SK-N-SH (cell line): ENCODE measurements at regions not wholly inside any gene's neighbourhood (a gene's known extent, or its start where the extent isn't known, plus 50 kb on each side); places are given as distances from the start of the nearest gene placed in this dataset.

Source experiments
- CTCF ChIA-PET: fragments of 300-600, 350-600 bp; formaldehyde crosslinking; extraction: SDS; loops from one replicate; lab custom pipeline; 2021; lab: Yijun Ruan, JAX
- POLR2A ChIA-PET: fragments of 350-600 bp; sonication (Branson Sonifier 250); formaldehyde crosslinking; extraction: SDS; loops from one replicate; lab custom pipeline; 2020; ENCODE audit warnings: antibody characterized with exemption, inconsistent platforms; lab: Yijun Ruan, JAX
- DNase-seq: peaks from one replicate; pipeline ENCODE4 v3.0.0; 2012
- H2AFZ ChIP-seq: fragments of 200-600 bp; sonication (generic); 2 replicates; pipeline ENCODE4 v1.8.1; 2016; ENCODE audit warnings: antibody characterized with exemption, mild to moderate bottlenecking, low read depth
- H3F3A ChIP-seq: fragments of 200-600 bp; sonication (generic); replicated peaks from 2 replicates; pipeline ENCODE3; 2016; ENCODE audit warnings: antibody characterized with exemption, mild to moderate bottlenecking; ENCODE audit not compliant: insufficient read depth
- H3K27ac ChIP-seq, 2 experiments: fragments of 200-500 bp in 1 of 2; fragments of 200-600 bp in 1 of 2; sonication (Bioruptor generic) in 1 of 2; sonication (generic), shearing (Covaris generic) in 1 of 2; 2 replicates each; pipeline versions ENCODE4 v1.5.1 to v1.6.1; 2014 to 2016; ENCODE audit warnings: low read depth in 2 of 2, inconsistent platforms in 1 of 2, low read length in 1 of 2, mild to moderate bottlenecking in 1 of 2, mixed read lengths in 1 of 2
- H3K27me3 ChIP-seq: fragments of 200-600 bp; sonication (generic), shearing (Covaris generic); 2 replicates; pipeline ENCODE4 v1.6.1; 2016; ENCODE audit warnings: mixed run types; ENCODE audit not compliant: insufficient read depth
- H3K36me3 ChIP-seq, 2 experiments: fragments of 200-500 bp in 1 of 2; fragments of 200-600 bp in 1 of 2; sonication (Bioruptor generic) in 1 of 2; sonication (generic) in 1 of 2; replicated peaks in 1 of 2; 2 replicates each; pipeline versions ENCODE3 to v1.5.1; 2014 to 2016; ENCODE audit warnings: low read length in 1 of 2, mild to moderate bottlenecking in 1 of 2; ENCODE audit not compliant: insufficient read depth in 2 of 2, control insufficient read depth in 1 of 2
- H3K4me1 ChIP-seq, 2 experiments: fragments of 200-500 bp in 1 of 2; fragments of 200-600 bp in 1 of 2; sonication (Bioruptor generic) in 1 of 2; sonication (generic), shearing (Covaris generic) in 1 of 2; 2 replicates each; pipeline versions ENCODE4 v1.5.1 to v1.6.1; 2014 to 2016; ENCODE audit warnings: low read depth in 1 of 2, low read length in 1 of 2, mixed run types in 1 of 2; ENCODE audit not compliant: insufficient read depth in 2 of 2, control insufficient read depth in 1 of 2
- H3K4me2 ChIP-seq: fragments of 200-600 bp; sonication (generic), shearing (Covaris generic); 2 replicates; pipeline ENCODE4 v1.6.1; 2017; ENCODE audit warnings: mixed run types
- H3K4me3 ChIP-seq, 2 experiments: fragments of 200-500 bp in 1 of 2; fragments of 200-600 bp in 1 of 2; sonication (Bioruptor generic) in 1 of 2; sonication (generic), shearing (Covaris generic) in 1 of 2; 2 replicates each; pipeline versions ENCODE4 v1.5.1 to v1.8.1; 2014 to 2016; ENCODE audit warnings: low read depth in 2 of 2, inconsistent platforms in 1 of 2, low read length in 1 of 2, mild to moderate bottlenecking in 1 of 2, mixed read lengths in 1 of 2, moderate library complexity in 1 of 2
- H3K79me2 ChIP-seq: fragments of 200-600 bp; sonication (generic); 2 replicates; pipeline ENCODE4 v1.8.1; 2017; ENCODE audit warnings: mild to moderate bottlenecking; ENCODE audit not compliant: insufficient read depth
- H3K9ac ChIP-seq: fragments of 200-600 bp; sonication (generic); 2 replicates; pipeline ENCODE4 v1.6.1; 2017; ENCODE audit warnings: mixed run types
- H3K9me2 ChIP-seq: fragments of 200-600 bp; sonication (generic); 2 replicates; pipeline ENCODE4 v1.6.1; 2017; ENCODE audit warnings: mixed run types
- H3K9me3 ChIP-seq: fragments of 200-600 bp; sonication (generic); 2 replicates; pipeline ENCODE4 v1.6.1; 2017; ENCODE audit warnings: mixed run types, mild to moderate bottlenecking, moderate library complexity
- H4K20me1 ChIP-seq: fragments of 200-600 bp; sonication (generic); 2 replicates; pipeline ENCODE4 v1.6.1; 2017; ENCODE audit warnings: mild to moderate bottlenecking, mixed run types; ENCODE audit not compliant: insufficient read depth
- CHD2 ChIP-seq: fragments of 150-350 bp; IDR thresholded peaks from 2 replicates; pipeline ENCODE4 v1.6.1; 2018; ENCODE audit warnings: low read length; ENCODE audit not compliant: partially characterized antibody
- EP300 ChIP-seq, 2 experiments: IDR thresholded peaks; 2 replicates each; pipeline versions ENCODE4 v1.4.0 to v1.6.1; 2012; ENCODE audit warnings: borderline replicate concordance in 1 of 2, low read depth in 1 of 2, low read length in 1 of 2
- EZH2phosphoT487 ChIP-seq: fragments of 200-600 bp; sonication (generic); IDR thresholded peaks from 2 replicates; pipeline ENCODE4 v1.6.1; 2017; ENCODE audit warnings: low read depth, mixed run types, mild to moderate bottlenecking, antibody characterized with exemption, moderate library complexity, borderline replicate concordance
- FOSL2 ChIP-seq: IDR thresholded peaks from 2 replicates; pipeline ENCODE4 v1.4.0; 2012; ENCODE audit warnings: low read depth, mild to moderate bottlenecking, moderate library complexity, borderline replicate concordance
- FOXJ3 ChIP-seq: sonication (generic); formaldehyde crosslinking; IDR thresholded peaks from 2 replicates; pipeline ENCODE4 v1.5.1; 2020; ENCODE audit warnings: mild to moderate bottlenecking, missing genetic modification reagents
- GATA2 ChIP-seq: sonication (generic); formaldehyde crosslinking; IDR thresholded peaks from 2 replicates; pipeline ENCODE4 v1.5.0; 2020; ENCODE audit warnings: mild to moderate bottlenecking, missing genetic modification reagents
- IRF3 ChIP-seq: fragments of 150-350 bp; IDR thresholded peaks from 2 replicates; pipeline ENCODE4 v1.6.1; 2016; ENCODE audit warnings: mild to moderate bottlenecking, low read depth, low read length
- MAX ChIP-seq: IDR thresholded peaks from 2 replicates; pipeline ENCODE4 v1.4.0; 2012; ENCODE audit warnings: low read depth
- MEF2A ChIP-seq: IDR thresholded peaks from 2 replicates; pipeline ENCODE4 v1.4.0; 2012; ENCODE audit warnings: low read depth, borderline replicate concordance
- NFIC ChIP-seq: IDR thresholded peaks from 2 replicates; pipeline ENCODE4 v1.4.0; 2012; ENCODE audit warnings: borderline replicate concordance
- NRF1 ChIP-seq: IDR thresholded peaks from 2 replicates; pipeline ENCODE4 v1.6.1; 2012; ENCODE audit warnings: low read depth, mild to moderate bottlenecking, low read length
- PBX3 ChIP-seq: IDR thresholded peaks from 2 replicates; pipeline ENCODE4; 2012
- POLR2AphosphoS5 ChIP-seq: IDR thresholded peaks from 2 replicates; pipeline ENCODE4 v1.6.1; 2012; ENCODE audit warnings: low read depth, low read length
- RAD21 ChIP-seq: IDR thresholded peaks from 2 replicates; pipeline ENCODE4 v1.6.1; 2012; ENCODE audit warnings: mild to moderate bottlenecking, low read length
- SIN3A ChIP-seq: IDR thresholded peaks from 2 replicates; pipeline ENCODE4 v1.6.1; 2012; ENCODE audit warnings: low read depth, mild to moderate bottlenecking, low read length, moderate library complexity, borderline replicate concordance
- TAF1 ChIP-seq: IDR thresholded peaks from 2 replicates; pipeline ENCODE4 v1.6.1; 2012; ENCODE audit warnings: low read depth, mild to moderate bottlenecking, low read length, moderate library complexity, borderline replicate concordance
- TCF12 ChIP-seq: IDR thresholded peaks from 2 replicates; pipeline ENCODE4 v1.4.0; 2012
- TEAD4 ChIP-seq: IDR thresholded peaks from 2 replicates; pipeline ENCODE4 v1.4.0; 2012; ENCODE audit warnings: mild to moderate bottlenecking, borderline replicate concordance; ENCODE audit not compliant: insufficient read depth
- USF1 ChIP-seq: IDR thresholded peaks from 2 replicates; pipeline ENCODE4 v1.4.0; 2012; ENCODE audit warnings: low read depth, borderline replicate concordance
- YY1 ChIP-seq: IDR thresholded peaks from 2 replicates; pipeline ENCODE4 v1.4.0; 2012; ENCODE audit warnings: low read depth, mild to moderate bottlenecking
- WGBS: methylation state at CpG from one replicate; pipeline ENCODE4 v1.1.6; 2017; ENCODE audit warnings: low lambda C conversion rate; 5-methylcytosine and 5-hydroxymethylcytosine counted together

- Histone ChIP-seq H2AFZ (no peak overlapping the region), H4K20me1 (no peaks in the 10 kb centered on the region), H3K79me2 (no peaks in the 10 kb centered on the region), H3K9me3 (no peaks in the 10 kb centered on the region), H3K36me3 (no peaks in the 10 kb centered on the region), H3K27ac (no peak overlapping the region), H3K4me3 (no peak overlapping the region), H3K9ac (no peak overlapping the region), H3K4me1 (no peaks in the 10 kb centered on the region; a peak in 1 of 4 replicates), H3K27me3 (no peaks in the 10 kb centered on the region), H3K4me2 (no peak overlapping the region), H3F3A (no peaks in the 10 kb centered on the region), H3K9me2 (no peaks in the 10 kb centered on the region)
- CTCF ChIA-PET: interaction anchor here (1.0 kb wide), 1 partner anchor 14 kb away, joined by 3 read pairs; no protein-coding TSS in a partner anchor
- DNase-seq: no peak
- POLR2A ChIA-PET: no interaction called here
- TF ChIP-seq YY1 (no peak), IRF3 (no peak), GATA2 (CRISPR knock-in tag) (no peak), EZH2phosphoT487 (no peak), RAD21 (no peak), TCF12 (no peak), EP300 (IDR thresholded peaks at IDR 0.05; ENCODE audit: borderline replicate concordance in 1 of 2, low read depth in 1 of 2, low read length in 1 of 2) (no peak), CHD2 (no peak), TEAD4 (no peak), FOSL2 (no peak), USF1 (no peak), MEF2A (no peak), NRF1 (no peak), MAX (no peak), PBX3 (no peak)
- WGBS: 73% methylated on average over 4 of the region's 4 CpGs
These were observed 1415.1 kb upstream of the ZEB2 start for GRCh38 chr2:145935016-145935415.

- Histone ChIP-seq H3K4me3 (no peak overlapping the region), H3K9me2 (no peaks in the 10 kb centered on the region), H3K36me3 (no peaks in the 10 kb centered on the region), H3K4me1 (no peaks in the 10 kb centered on the region; a peak in 1 of 4 replicates), H2AFZ (peak overlapping the region; percentile 58; the same call in 1 of the 2 replicates), H4K20me1 (no peaks in the 10 kb centered on the region), H3K27me3 (no peaks in the 10 kb centered on the region), H3K4me2 (no peak overlapping the region), H3K9ac (no peak overlapping the region), H3K9me3 (no peaks in the 10 kb centered on the region), H3F3A (no peaks in the 10 kb centered on the region), H3K27ac (no peak overlapping the region), H3K79me2 (no peaks in the 10 kb centered on the region)
- TF ChIP-seq TEAD4 (no peak), MAX (no peak), NFIC (no peak), SIN3A (no peak), TAF1 (no peak), POLR2AphosphoS5 (no peak), FOXJ3 (CRISPR knock-in tag) (no peak), EP300 (IDR thresholded peaks at IDR 0.05; ENCODE audit: borderline replicate concordance in 1 of 2, low read depth in 1 of 2, low read length in 1 of 2) (no peak)
- 27% methylated on average over 2 of the region's 2 CpGs for WGBS
- CTCF ChIA-PET: interaction anchor here (0.8 to 1.0 kb wide), 2 partner anchors 11 to 13 kb away, joined by 3 read pairs; no protein-coding TSS in a partner anchor
- POLR2A ChIA-PET: no interaction called here
- DNase-seq: no peak
These were observed 1412.0 kb upstream of the ZEB2 start for GRCh38 chr2:145931781-145932395.
